ENCODE measurements at regions not wholly inside any gene's neighbourhood (a gene's known extent, or its start where the extent isn't known, plus 50 kb on each side); places are given as distances from the start of the nearest gene placed in this dataset.

GRCh38 chr4:166222271-166222670 lies 349.2 kb downstream of the TLL1 start:
- TF ChIP-seq CTCF (IDR thresholded peaks at IDR 0.05; ENCODE audit: low read depth, low read length): no peak

GRCh38 chr4:166228112-166228511 lies 355.1 kb downstream of the TLL1 start:
- H3K9me3 ChIP-seq: no peaks in the 10 kb centered on the region
- H3K4me1 ChIP-seq: no peaks in the 10 kb centered on the region; the same call in 1 of the 2 replicates
- TF ChIP-seq CTCF (IDR thresholded peaks at IDR 0.05; ENCODE audit: low read depth, low read length): no peak
- no peaks in the 10 kb centered on the region for H3K36me3 ChIP-seq
- no peaks in the 10 kb centered on the region for H3K27me3 ChIP-seq
- no peak for DNase-seq
- H3K4me3 ChIP-seq (ENCODE audit: low read depth, low read length): no peak overlapping the region

More at GRCh38 chr4:166222271-166222670, 349.2 kb downstream of the TLL1 start:
- no peaks in the 10 kb centered on the region; the same call in 1 of the 2 replicates for H3K4me1 ChIP-seq
- no peak overlapping the region for H3K4me3 ChIP-seq (ENCODE audit: low read depth, low read length)
- no peaks in the 10 kb centered on the region for H3K36me3 ChIP-seq
- no peak for DNase-seq
- no peaks in the 10 kb centered on the region for H3K9me3 ChIP-seq
- no peaks in the 10 kb centered on the region for H3K27me3 ChIP-seq

GRCh38 chr4:166229799-166230198 lies 356.8 kb downstream of the TLL1 start:
- TF ChIP-seq CTCF (IDR thresholded peaks at IDR 0.05; ENCODE audit: low read depth, low read length): no peak
- H3K4me3 ChIP-seq (ENCODE audit: low read depth, low read length): no peak overlapping the region
- no peaks in the 10 kb centered on the region for H3K36me3 ChIP-seq
- no peak for DNase-seq
- no peaks in the 10 kb centered on the region for H3K27me3 ChIP-seq
- no peaks in the 10 kb centered on the region for H3K9me3 ChIP-seq
- no peaks in the 10 kb centered on the region for H3K4me1 ChIP-seq

GRCh38 chr4:166230841-166231240 lies 357.8 kb downstream of the TLL1 start:
- no peak for DNase-seq
- no peak for TF ChIP-seq CTCF (IDR thresholded peaks at IDR 0.05; ENCODE audit: low read depth, low read length)
- Histone ChIP-seq H3K4me3 (ENCODE audit: low read depth, low read length) (no peak overlapping the region), H3K9me3 (no peaks in the 10 kb centered on the region), H3K4me1 (no peaks in the 10 kb centered on the region), H3K27me3 (no peaks in the 10 kb centered on the region), H3K36me3 (no peaks in the 10 kb centered on the region)

GRCh38 chr4:166239354-166239753 lies 366.3 kb downstream of the TLL1 start:
- Histone ChIP-seq H3K4me3 (ENCODE audit: low read depth, low read length) (no peak overlapping the region), H3K36me3 (no peaks in the 10 kb centered on the region), H3K4me1 (no peaks in the 10 kb centered on the region), H3K9me3 (no peaks in the 10 kb centered on the region), H3K27me3 (no peaks in the 10 kb centered on the region)
- DNase-seq: no peak
- TF ChIP-seq CTCF (IDR thresholded peaks at IDR 0.05; ENCODE audit: low read depth, low read length): no peak

- TF ChIP-seq CTCF (IDR thresholded peaks at IDR 0.05; ENCODE audit: low read depth, low read length): peak; percentile 71
- H3K4me1 ChIP-seq: no peaks in the 10 kb centered on the region
- no peak overlapping the region for H3K4me3 ChIP-seq (ENCODE audit: low read depth, low read length)
- H3K27me3 ChIP-seq: no peaks in the 10 kb centered on the region
- no peaks in the 10 kb centered on the region for H3K36me3 ChIP-seq
- no peaks in the 10 kb centered on the region for H3K9me3 ChIP-seq
- DNase-seq: peak; percentile 20
These were observed 379.7 kb downstream of the TLL1 start for GRCh38 chr4:166252487-166253402.

Measured in BE2C (cell line).